Mammary epithelial cell (primary cell): ENCODE measurements at regions not wholly inside any gene's neighbourhood (a gene's known extent, or its start where the extent isn't known, plus 50 kb on each side); places are given as distances from the start of the nearest gene placed in this dataset.

Source experiments
- CTCF ChIP-seq, 2 donors: IDR thresholded peaks in 1 of 2; conservative IDR thresholded peaks in 1 of 2; 2 replicates each; pipeline ENCODE4 v1.5.1; 2011 to 2012; ENCODE audit warnings: inconsistent platforms in 2 of 2, low read length in 2 of 2, mild to moderate bottlenecking in 2 of 2, control low read depth in 1 of 2, low read depth in 1 of 2; ENCODE audit not compliant: insufficient read depth in 1 of 2; ENCODE audit errors: extremely low read depth in 1 of 2
- EZH2 ChIP-seq: IDR thresholded peaks from 2 replicates; pipeline ENCODE4 v1.6.1; 2012; ENCODE audit warnings: low read length, inconsistent platforms, borderline replicate concordance

- no peak for TF ChIP-seq CTCF (conservative IDR thresholded peaks at IDR 0.05 in 1 of 2, IDR thresholded peaks at IDR 0.05 in 1 of 2; ENCODE audit: extremely low read depth in 1 of 2, insufficient read depth in 1 of 2, low read depth in 1 of 2, low read length in 2 of 2)
- no peak for TF ChIP-seq EZH2
Measured at GRCh38 chr15:39075756-39076341, 505.0 kb upstream of the THBS1 start.
